HG03139 (cell line): ENCODE measurements at regions not wholly inside any gene's neighbourhood (a gene's known extent, or its start where the extent isn't known, plus 50 kb on each side); places are given as distances from the start of the nearest gene placed in this dataset.

ENCODE experiments used
- ATAC-seq: cut with Tn5 transposase; IDR thresholded peaks from one replicate; pipeline ENCODE4 v1.9.1; 2021; ENCODE audit not compliant: unreplicated experiment

- no peak for ATAC-seq
These were observed 193.1 kb downstream of the PARM1 start for GRCh38 chr4:75126058-75126457.

- no peak for ATAC-seq
These were observed 189.6 kb downstream of the PARM1 start for GRCh38 chr4:75122424-75123014.

GRCh38 chr4:75118739-75119138, 185.8 kb downstream of the PARM1 start:
- no peak for ATAC-seq

GRCh38 chr4:75110061-75110460, 177.1 kb downstream of the PARM1 start:
- no peak for ATAC-seq

GRCh38 chr4:75107755-75108612, 175.1 kb downstream of the PARM1 start:
- ATAC-seq = no peak

GRCh38 chr4:75102787-75103085, 169.8 kb downstream of the PARM1 start:
- no peak for ATAC-seq

GRCh38 chr4:75101906-75102786, 169.2 kb downstream of the PARM1 start:
- ATAC-seq = no peak
